ENCODE measurements at regions not wholly inside any gene's neighbourhood (a gene's known extent, or its start where the extent isn't known, plus 50 kb on each side); places are given as distances from the start of the nearest gene placed in this dataset.
A peak's percentile ranks its signal among the peaks of the same experiment; 100 is the strongest.
"Not testable (repeated sequence)": the region's sequence is repeated elsewhere in the genome, so short reads cannot be mapped to it uniquely, and the experiment has no call there.

GRCh38 chr11:81190546-81190945 is 1543.1 kb downstream of the FAM181B start:
- H3K36me3 Mint-ChIP-seq (ENCODE audit: insufficient read depth) = peaks cover 2% of the 10 kb centered on the region
- no peak overlapping the region for H3K4me3 Mint-ChIP-seq (ENCODE audit: low read depth)
- H3K9me3 Mint-ChIP-seq (ENCODE audit: low read depth) = peaks cover 17% of the 10 kb centered on the region
- H3K4me1 Mint-ChIP-seq (ENCODE audit: low read depth) = peaks cover 25% of the 10 kb centered on the region
- peaks cover under 1% of the 10 kb centered on the region for H3K27me3 Mint-ChIP-seq
- DNase-seq (ENCODE audit: low spot score, unreplicated experiment) = no peak
- no peak for TF ChIP-seq CTCF (IDR thresholded peaks at IDR 0.05; ENCODE audit: unreplicated experiment)
- peak overlapping the region; percentile 4 for H3K27ac Mint-ChIP-seq

GRCh38 chr11:81187033-81187432 is 1546.6 kb downstream of the FAM181B start:
- not testable (repeated sequence) for H3K27ac Mint-ChIP-seq; DNase-seq (ENCODE audit: low spot score, unreplicated experiment); H3K4me3 Mint-ChIP-seq (ENCODE audit: low read depth); H3K36me3 Mint-ChIP-seq (ENCODE audit: insufficient read depth); H3K27me3 Mint-ChIP-seq; H3K4me1 Mint-ChIP-seq (ENCODE audit: low read depth)
- H3K9me3 Mint-ChIP-seq (ENCODE audit: low read depth) = peaks cover 20% of the 10 kb centered on the region

- Mint-ChIP-seq H3K27ac (no peak overlapping the region), H3K27me3 (no peaks in the 10 kb centered on the region), H3K9me3 (ENCODE audit: low read depth) (peaks cover 4% of the 10 kb centered on the region), H3K4me1 (ENCODE audit: low read depth) (peaks cover 6% of the 10 kb centered on the region), H3K4me3 (ENCODE audit: low read depth) (no peak overlapping the region), H3K36me3 (ENCODE audit: insufficient read depth) (no peaks in the 10 kb centered on the region)
- no peak for TF ChIP-seq CTCF (IDR thresholded peaks at IDR 0.05; ENCODE audit: unreplicated experiment)
- no peak for DNase-seq (ENCODE audit: low spot score, unreplicated experiment)
Observed at GRCh38 chr11:81174646-81175330, 1558.9 kb downstream of the FAM181B start.

GRCh38 chr11:81165164-81165563 is 1568.5 kb downstream of the FAM181B start:
- Mint-ChIP-seq H3K27me3 (no peaks in the 10 kb centered on the region), H3K9me3 (ENCODE audit: low read depth) (no peaks in the 10 kb centered on the region), H3K4me1 (ENCODE audit: low read depth) (no peaks in the 10 kb centered on the region), H3K4me3 (ENCODE audit: low read depth) (no peak overlapping the region), H3K36me3 (ENCODE audit: insufficient read depth) (no peaks in the 10 kb centered on the region), H3K27ac (no peak overlapping the region)
- DNase-seq (ENCODE audit: low spot score, unreplicated experiment) = no peak
- TF ChIP-seq CTCF (IDR thresholded peaks at IDR 0.05; ENCODE audit: unreplicated experiment) = peak; percentile 30

- H3K27me3 Mint-ChIP-seq = no peaks in the 10 kb centered on the region
- DNase-seq (ENCODE audit: low spot score, unreplicated experiment) = no peak
- no peak for TF ChIP-seq CTCF (IDR thresholded peaks at IDR 0.05; ENCODE audit: unreplicated experiment)
- no peaks in the 10 kb centered on the region for H3K9me3 Mint-ChIP-seq (ENCODE audit: low read depth)
- H3K27ac Mint-ChIP-seq = no peak overlapping the region
- H3K36me3 Mint-ChIP-seq (ENCODE audit: insufficient read depth) = no peaks in the 10 kb centered on the region
- H3K4me1 Mint-ChIP-seq (ENCODE audit: low read depth) = no peaks in the 10 kb centered on the region
- no peak overlapping the region for H3K4me3 Mint-ChIP-seq (ENCODE audit: low read depth)
Observed at GRCh38 chr11:81159900-81160299, 1573.8 kb downstream of the FAM181B start.

GRCh38 chr11:81135570-81135969 is 1598.1 kb downstream of the FAM181B start:
- TF ChIP-seq CTCF (IDR thresholded peaks at IDR 0.05; ENCODE audit: unreplicated experiment) = no peak
- no peaks in the 10 kb centered on the region for H3K36me3 Mint-ChIP-seq (ENCODE audit: insufficient read depth)
- DNase-seq (ENCODE audit: low spot score, unreplicated experiment) = no peak
- H3K27ac Mint-ChIP-seq = no peak overlapping the region
- H3K9me3 Mint-ChIP-seq (ENCODE audit: low read depth) = no peaks in the 10 kb centered on the region
- no peak overlapping the region for H3K4me3 Mint-ChIP-seq (ENCODE audit: low read depth)
- peaks cover 3% of the 10 kb centered on the region for H3K4me1 Mint-ChIP-seq (ENCODE audit: low read depth)
- H3K27me3 Mint-ChIP-seq = no peaks in the 10 kb centered on the region

All from progenitor cell of endocrine pancreas (in vitro differentiated cells).